ENCODE measurements at regions not wholly inside any gene's neighbourhood (a gene's known extent, or its start where the extent isn't known, plus 50 kb on each side); places are given as distances from the start of the nearest gene placed in this dataset.

DNA sequence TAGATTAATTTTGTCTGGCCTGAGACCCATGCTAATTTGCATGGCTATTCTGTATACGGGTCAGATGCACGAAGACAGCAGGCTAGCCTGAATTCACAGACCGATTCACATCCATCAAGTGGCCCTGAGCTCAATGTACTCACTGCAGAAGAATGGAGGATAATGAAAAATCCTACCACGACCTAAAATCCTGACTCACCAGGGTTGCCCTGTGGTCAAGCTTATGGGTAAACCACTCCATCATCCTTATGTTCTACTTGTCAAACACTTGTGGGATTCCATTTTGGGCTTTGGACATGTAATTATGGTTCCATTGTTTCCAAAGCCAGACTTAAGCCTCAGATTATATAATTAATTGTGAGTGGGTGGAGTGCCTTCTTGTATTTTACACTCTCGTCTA lies 110.4 kb upstream of the ZNF438 start:
- no peak overlapping the region for H3K4me3 ChIP-seq (ENCODE audit: low read length in 2 of 2)
- Mint-ChIP-seq H3K36me3 (no peaks in the 10 kb centered on the region), H3K4me1 (peaks cover 7 to 9% (median 7%) of the 10 kb centered on the region in 4 donors), H3K4me3 (no peak overlapping the region), H3K9me3 (no peaks in the 10 kb centered on the region), H3K27me3 (peaks cover 0 to 7% of the 10 kb centered on the region in 2 donors), H3K27ac (no peak overlapping the region)
- H3K36me3 ChIP-seq (ENCODE audit: insufficient read depth, low read length), result no peaks in the 10 kb centered on the region
- peaks cover 6% of the 10 kb centered on the region for H3K4me1 ChIP-seq (ENCODE audit: insufficient read depth, low read length)
- ChIA-PET POLR2A (ENCODE audit: partially characterized antibody) (no interaction called here), CTCF (ENCODE audit: partially characterized antibody) (no interaction called here)
- no peaks in the 10 kb centered on the region for H3K9me3 ChIP-seq (ENCODE audit: control insufficient read depth in 1 of 2, low read length in 2 of 2)
- DNase-seq, result no peak
- no peak overlapping the region for H3K27ac ChIP-seq (ENCODE audit: low read depth, low read length)
- H3K27me3 ChIP-seq (ENCODE audit: insufficient read depth, low read length), result no peaks in the 10 kb centered on the region
- intact Hi-C loops (cut with micrococcal nuclease), result no loop called here

DNA sequence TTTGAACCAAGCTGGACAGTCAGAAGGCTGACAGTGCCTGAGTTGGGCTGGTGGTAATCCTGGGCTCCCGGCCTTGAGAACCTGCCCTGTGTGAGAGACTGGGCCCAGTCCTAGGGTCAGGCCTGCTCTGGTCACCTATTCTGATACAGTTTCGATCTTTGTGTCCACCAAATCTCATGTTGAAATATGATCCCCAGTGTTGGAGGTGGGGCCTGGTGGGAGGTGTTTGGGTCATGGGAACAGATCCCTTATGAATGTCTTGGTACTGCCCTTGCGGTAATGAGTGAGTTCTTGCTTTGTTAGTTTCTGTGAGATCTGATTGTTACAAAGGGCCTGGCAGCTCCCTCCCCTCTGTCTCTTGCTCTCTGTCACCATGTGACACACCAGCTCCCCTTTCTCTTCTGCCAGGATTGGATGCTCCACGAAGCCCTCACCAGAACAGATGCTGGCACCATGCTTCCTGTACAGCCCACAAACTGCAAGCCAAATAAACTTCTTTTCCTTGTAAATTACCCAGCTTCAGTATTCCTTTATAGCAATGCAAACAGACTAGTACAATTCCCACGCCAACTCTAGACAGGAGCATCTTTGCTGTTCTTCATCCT lies 111.8 kb upstream of the ZNF438 start:
- POLR2A ChIA-PET (ENCODE audit: partially characterized antibody), result no interaction called here
- H3K4me1 ChIP-seq (ENCODE audit: insufficient read depth, low read length), result no peaks in the 10 kb centered on the region
- peaks cover 0 to 2% (median 0%) of the 10 kb centered on the region in 4 donors for H3K4me1 Mint-ChIP-seq

DNA sequence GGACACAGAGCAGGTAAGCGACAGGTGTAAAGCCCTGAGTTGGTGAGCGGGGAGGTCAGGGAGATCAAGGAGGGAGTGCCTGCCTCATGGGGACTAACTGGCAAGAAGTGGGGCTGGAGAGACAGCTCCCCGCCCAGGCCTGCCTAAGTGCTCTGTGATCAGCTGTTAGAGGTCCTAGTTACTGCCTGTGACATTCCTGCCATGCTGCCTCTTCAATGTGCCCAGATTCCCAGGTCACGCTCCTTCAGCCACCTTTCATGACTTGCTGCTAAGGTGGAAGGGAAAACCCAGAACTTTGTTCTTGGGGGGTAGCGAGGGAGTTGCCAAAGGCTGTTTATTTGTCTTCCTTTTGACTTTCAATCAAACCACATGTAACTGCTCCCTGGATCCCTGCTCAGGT lies 114.3 kb upstream of the ZNF438 start:
- Histone ChIP-seq H3K9me3 (ENCODE audit: control insufficient read depth in 1 of 2, low read length in 2 of 2) (no peaks in the 10 kb centered on the region), H3K36me3 (ENCODE audit: insufficient read depth, low read length) (no peaks in the 10 kb centered on the region), H3K4me3 (ENCODE audit: low read length in 2 of 2) (no peak overlapping the region), H3K27ac (ENCODE audit: low read depth, low read length) (no peak overlapping the region), H3K27me3 (ENCODE audit: insufficient read depth, low read length) (no peaks in the 10 kb centered on the region), H3K4me1 (ENCODE audit: insufficient read depth, low read length) (no peaks in the 10 kb centered on the region)
- Mint-ChIP-seq H3K36me3 (no peaks in the 10 kb centered on the region), H3K4me1 (peaks cover 0 to 2% (median 0%) of the 10 kb centered on the region in 4 donors), H3K27ac (no peak overlapping the region), H3K27me3 (peaks cover 0 to 7% of the 10 kb centered on the region in 2 donors), H3K4me3 (no peak overlapping the region), H3K9me3 (no peaks in the 10 kb centered on the region)
- no peak for DNase-seq
- intact Hi-C loops (cut with micrococcal nuclease), result no loop called here
- ChIA-PET POLR2A (ENCODE audit: partially characterized antibody) (no interaction called here), CTCF (ENCODE audit: partially characterized antibody) (no interaction called here)

More for the DNA sequence above, 111.8 kb upstream of the ZNF438 start:
- intact Hi-C loops (cut with micrococcal nuclease), result no loop called here
- Histone ChIP-seq H3K9me3 (ENCODE audit: control insufficient read depth in 1 of 2, low read length in 2 of 2) (no peaks in the 10 kb centered on the region), H3K27ac (ENCODE audit: low read depth, low read length) (no peak overlapping the region), H3K27me3 (ENCODE audit: insufficient read depth, low read length) (no peaks in the 10 kb centered on the region), H3K4me3 (ENCODE audit: low read length in 2 of 2) (no peak overlapping the region), H3K36me3 (ENCODE audit: insufficient read depth, low read length) (no peaks in the 10 kb centered on the region)
- Mint-ChIP-seq H3K9me3 (no peaks in the 10 kb centered on the region), H3K4me3 (no peak overlapping the region), H3K27me3 (peaks cover 0 to 7% of the 10 kb centered on the region in 2 donors), H3K27ac (peak overlapping the region in 1 of 7 donors; percentile 6), H3K36me3 (no peaks in the 10 kb centered on the region)
- CTCF ChIA-PET (ENCODE audit: partially characterized antibody), result no interaction called here
- no peak for DNase-seq

DNA sequence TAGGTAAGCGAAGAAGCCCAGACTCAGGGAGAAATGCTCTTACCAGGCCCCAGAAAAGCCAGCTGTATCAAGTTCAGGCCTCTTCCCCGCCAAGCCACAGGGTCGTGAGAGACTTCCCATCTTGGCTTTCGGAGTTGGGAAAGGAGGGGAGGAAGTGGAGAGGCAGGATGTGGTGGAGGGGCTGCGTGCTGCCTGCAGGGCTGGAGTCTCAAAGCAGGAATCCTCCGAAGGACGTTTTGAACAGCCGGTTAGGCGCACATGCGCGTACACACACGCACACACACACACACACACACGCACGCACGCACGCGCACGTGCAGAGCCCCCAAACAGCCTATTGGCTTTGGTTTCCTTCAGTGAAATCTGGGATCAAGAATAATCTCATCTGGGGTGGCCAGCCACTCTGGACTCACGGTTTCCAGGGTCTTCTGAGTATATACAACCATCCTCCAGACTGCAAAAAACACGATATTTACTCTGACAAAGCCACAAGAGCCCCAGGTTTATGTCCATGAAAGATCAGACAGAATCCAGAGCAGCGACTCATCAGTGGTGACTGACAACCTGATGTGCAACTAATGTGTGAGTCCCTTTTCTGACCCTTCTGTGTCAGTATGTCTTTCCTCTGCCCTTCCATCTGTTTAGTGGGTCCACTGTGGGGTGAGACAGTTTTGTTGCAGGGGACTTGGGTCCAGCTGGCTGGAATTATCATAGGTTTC lies 115.0 kb upstream of the ZNF438 start:
- POLR2A ChIA-PET (ENCODE audit: partially characterized antibody), result no interaction called here
- CTCF ChIA-PET (ENCODE audit: partially characterized antibody), result no interaction called here
- Mint-ChIP-seq H3K27ac (no peak overlapping the region), H3K36me3 (no peaks in the 10 kb centered on the region), H3K9me3 (no peaks in the 10 kb centered on the region), H3K4me3 (no peak overlapping the region), H3K4me1 (peaks cover 0 to 2% (median 0%) of the 10 kb centered on the region in 4 donors), H3K27me3 (peaks cover 0 to 7% of the 10 kb centered on the region in 2 donors)
- no peaks in the 10 kb centered on the region for H3K36me3 ChIP-seq (ENCODE audit: insufficient read depth, low read length)
- H3K27me3 ChIP-seq (ENCODE audit: insufficient read depth, low read length), result no peaks in the 10 kb centered on the region
- H3K4me3 ChIP-seq (ENCODE audit: low read length in 2 of 2), result no peak overlapping the region
- no peak for DNase-seq
- intact Hi-C loops (cut with micrococcal nuclease), result no loop called here
- H3K4me1 ChIP-seq (ENCODE audit: insufficient read depth, low read length), result no peaks in the 10 kb centered on the region
- no peaks in the 10 kb centered on the region for H3K9me3 ChIP-seq (ENCODE audit: control insufficient read depth in 1 of 2, low read length in 2 of 2)
- no peak overlapping the region for H3K27ac ChIP-seq (ENCODE audit: low read depth, low read length)

DNA sequence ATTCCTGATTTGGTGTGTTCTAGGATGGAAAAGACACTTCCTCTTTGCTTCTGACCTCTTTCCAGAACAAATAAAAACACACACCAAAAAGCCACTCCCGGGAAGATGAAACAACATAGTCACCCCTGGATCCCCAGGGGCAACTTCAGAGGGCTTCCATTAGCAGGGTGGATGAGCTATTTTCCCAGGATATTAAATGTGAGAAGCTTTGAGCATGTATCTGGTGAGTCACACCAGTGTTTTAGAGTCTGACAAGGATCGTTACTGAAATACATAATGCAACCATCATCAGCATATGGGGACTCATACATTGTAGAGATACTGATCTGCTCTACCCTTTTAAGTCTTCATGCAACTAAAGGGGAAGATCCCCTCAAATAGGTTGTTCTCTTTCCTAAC lies 115.5 kb upstream of the ZNF438 start:
- H3K27ac Mint-ChIP-seq, result no peak overlapping the region
- H3K4me1 Mint-ChIP-seq, result peaks cover 0 to 2% (median 0%) of the 10 kb centered on the region in 4 donors
- Histone ChIP-seq H3K36me3 (ENCODE audit: insufficient read depth, low read length) (no peaks in the 10 kb centered on the region), H3K27me3 (ENCODE audit: insufficient read depth, low read length) (no peaks in the 10 kb centered on the region), H3K4me3 (ENCODE audit: low read length in 2 of 2) (no peak overlapping the region), H3K27ac (ENCODE audit: low read depth, low read length) (no peak overlapping the region), H3K9me3 (ENCODE audit: control insufficient read depth in 1 of 2, low read length in 2 of 2) (no peaks in the 10 kb centered on the region), H3K4me1 (ENCODE audit: insufficient read depth, low read length) (no peaks in the 10 kb centered on the region)
- H3K9me3 Mint-ChIP-seq, result no peaks in the 10 kb centered on the region
- no peak for DNase-seq
- intact Hi-C loops (cut with micrococcal nuclease), result no loop called here
- POLR2A ChIA-PET (ENCODE audit: partially characterized antibody), result no interaction called here
- no peak overlapping the region for H3K4me3 Mint-ChIP-seq
- CTCF ChIA-PET (ENCODE audit: partially characterized antibody), result no interaction called here
- H3K27me3 Mint-ChIP-seq, result peaks cover 0 to 7% of the 10 kb centered on the region in 2 donors
- H3K36me3 Mint-ChIP-seq, result no peaks in the 10 kb centered on the region

DNA sequence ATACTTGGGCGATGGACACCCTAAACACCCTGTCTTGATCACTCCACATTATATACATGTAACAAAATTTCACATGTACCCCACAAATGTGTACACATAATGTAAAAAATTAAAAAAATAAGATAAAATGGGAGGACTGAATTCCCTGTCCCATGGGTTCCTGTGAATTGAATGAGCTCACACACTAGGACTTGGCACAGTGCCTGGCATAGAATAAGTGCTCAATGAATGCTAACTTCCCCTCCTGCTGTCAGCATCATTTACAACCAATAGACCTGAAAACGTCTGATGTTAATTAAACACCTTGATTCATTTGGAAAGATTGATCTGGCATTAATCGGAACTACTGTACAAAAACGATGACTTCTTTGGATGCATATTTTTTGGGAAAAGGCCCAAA lies 117.3 kb upstream of the ZNF438 start:
- DNase-seq, result no peak
- intact Hi-C loops (cut with micrococcal nuclease), result no loop called here
- ChIA-PET CTCF (ENCODE audit: partially characterized antibody) (no interaction called here), POLR2A (ENCODE audit: partially characterized antibody) (no interaction called here)
- no peaks in the 10 kb centered on the region for H3K36me3 Mint-ChIP-seq
- peaks cover 0 to 7% of the 10 kb centered on the region in 2 donors for H3K27me3 Mint-ChIP-seq
- Histone ChIP-seq H3K4me3 (ENCODE audit: low read length in 2 of 2) (no peak overlapping the region), H3K27ac (ENCODE audit: low read depth, low read length) (no peak overlapping the region), H3K27me3 (ENCODE audit: insufficient read depth, low read length) (no peaks in the 10 kb centered on the region), H3K4me1 (ENCODE audit: insufficient read depth, low read length) (no peaks in the 10 kb centered on the region), H3K9me3 (ENCODE audit: control insufficient read depth in 1 of 2, low read length in 2 of 2) (no peaks in the 10 kb centered on the region), H3K36me3 (ENCODE audit: insufficient read depth, low read length) (no peaks in the 10 kb centered on the region)
- no peak overlapping the region for H3K27ac Mint-ChIP-seq
- H3K4me3 Mint-ChIP-seq, result no peak overlapping the region
- H3K9me3 Mint-ChIP-seq, result no peaks in the 10 kb centered on the region
- H3K4me1 Mint-ChIP-seq, result peaks cover 0 to 2% (median 0%) of the 10 kb centered on the region in 4 donors

DNA sequence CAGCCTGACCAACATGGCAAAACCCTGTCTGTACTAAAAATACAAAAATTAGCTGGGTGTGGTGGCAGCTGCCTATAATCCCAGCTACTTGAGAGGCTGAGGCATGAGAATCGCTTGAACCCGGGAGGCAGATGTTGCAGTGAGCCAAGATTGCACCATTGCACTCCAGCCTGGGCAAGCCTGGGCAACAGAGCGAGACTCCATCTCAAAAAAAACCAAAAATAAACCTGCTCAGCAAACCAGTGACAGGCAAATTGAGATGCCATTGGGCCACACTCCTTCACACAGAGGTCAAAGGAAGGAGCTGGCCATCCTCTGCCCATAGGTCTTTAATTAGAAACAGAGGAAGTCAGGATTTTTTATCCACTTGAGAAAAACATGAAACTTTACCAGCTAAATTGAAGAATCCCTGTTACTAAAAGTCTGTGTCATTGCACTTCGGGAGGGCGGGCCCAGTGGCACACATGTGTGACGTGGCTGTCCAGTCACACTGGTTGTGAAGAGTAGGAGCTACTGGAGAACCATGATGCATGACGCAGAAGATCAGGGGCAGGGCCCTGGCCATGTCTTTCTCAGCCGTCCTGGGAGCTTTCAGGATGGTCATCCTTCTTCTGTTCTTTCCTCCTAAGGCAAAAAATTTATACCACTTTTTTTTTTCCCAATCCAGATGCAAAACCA lies 118.3 kb upstream of the ZNF438 start:
- H3K27me3 Mint-ChIP-seq, result peaks cover 0 to 5% of the 10 kb centered on the region in 2 donors
- H3K27ac Mint-ChIP-seq, result no peak overlapping the region

More for the DNA sequence above, 118.3 kb upstream of the ZNF438 start:
- no peaks in the 10 kb centered on the region for H3K27me3 ChIP-seq (ENCODE audit: insufficient read depth, low read length)
- CTCF ChIA-PET (ENCODE audit: partially characterized antibody), result no interaction called here
- POLR2A ChIA-PET (ENCODE audit: partially characterized antibody), result no interaction called here
- intact Hi-C loops (cut with micrococcal nuclease), result no loop called here
- no peaks in the 10 kb centered on the region for H3K36me3 ChIP-seq (ENCODE audit: insufficient read depth, low read length)
- no peaks in the 10 kb centered on the region for H3K9me3 ChIP-seq (ENCODE audit: control insufficient read depth in 1 of 2, low read length in 2 of 2)
- no peak overlapping the region for H3K27ac ChIP-seq (ENCODE audit: low read depth, low read length)
- H3K4me3 ChIP-seq (ENCODE audit: low read length in 2 of 2), result no peak overlapping the region
- no peaks in the 10 kb centered on the region for H3K9me3 Mint-ChIP-seq
- no peak overlapping the region for H3K4me3 Mint-ChIP-seq
- H3K4me1 ChIP-seq (ENCODE audit: insufficient read depth, low read length), result no peaks in the 10 kb centered on the region
- DNase-seq, result no peak
- H3K36me3 Mint-ChIP-seq, result no peaks in the 10 kb centered on the region
- H3K4me1 Mint-ChIP-seq, result peaks cover 0 to 2% (median 0%) of the 10 kb centered on the region in 4 donors
